ENCODE measurements at regions not wholly inside any gene's neighbourhood (a gene's known extent, or its start where the extent isn't known, plus 50 kb on each side); places are given as distances from the start of the nearest gene placed in this dataset.

DNA sequence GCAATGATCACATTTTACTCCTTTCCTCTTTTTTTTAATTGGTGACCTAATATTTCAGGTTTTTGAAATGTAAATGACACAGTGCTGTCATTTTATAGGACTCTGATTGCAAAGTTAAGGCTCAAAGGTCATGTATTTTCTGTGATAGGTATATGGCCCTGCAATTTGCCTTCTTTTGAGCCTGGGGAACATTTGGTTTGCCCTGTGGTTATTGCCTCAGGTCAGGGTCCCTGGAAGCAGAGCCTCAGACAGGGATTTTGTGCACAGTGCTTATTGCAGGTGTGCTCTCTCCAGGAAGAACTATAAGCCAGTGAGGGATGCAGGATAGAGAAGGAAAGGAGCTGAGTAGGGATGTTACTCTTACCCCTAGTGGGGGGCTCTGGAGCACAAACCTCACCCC is 229.3 kb upstream of the ECI2 start:
- no peak for FAIRE-seq
- H3K4me3 ChIP-seq (replicated peaks in 1 of 3; ENCODE audit: insufficient read depth in 1 of 3, low read depth in 1 of 3, low read length in 3 of 3): no peak overlapping the region
- intact Hi-C loops (cut with micrococcal nuclease) (no loop called here), dilution Hi-C loops (cut with MboI; ENCODE audit: extremely low pct_ligation_motif_present, low sequenced_read_pairs) (no loop called here)
- BruUV-seq (replicated peaks): no TSS peak
- no peaks in the 10 kb centered on the region for H3K36me3 ChIP-seq (ENCODE audit: control insufficient read depth in 2 of 2, extremely low read depth in 1 of 2, insufficient read depth in 2 of 2, low read length in 2 of 2)
- CTCF ChIA-PET: interaction anchor here (1.3 kb wide), 1 partner anchor 13 kb away, joined by 4 read pairs; no protein-coding TSS in a partner anchor
- no peaks in the 10 kb centered on the region for H3K79me2 ChIP-seq (ENCODE audit: control insufficient read depth, insufficient read depth, low read length)
- H3K9ac ChIP-seq (replicated peaks; ENCODE audit: extremely low read depth, insufficient read depth, low read length): no peak overlapping the region
- no peak for DNase-seq (ENCODE audit: low read depth, low spot score)
- H3K27ac ChIP-seq (ENCODE audit: insufficient read depth, low read depth, low read length): no peak overlapping the region
- no peaks in the 10 kb centered on the region for H3K9me3 ChIP-seq (replicated peaks; ENCODE audit: control insufficient read depth, insufficient read depth, low read length)
- H3K27me3 ChIP-seq (ENCODE audit: control insufficient read depth in 2 of 2, insufficient read depth in 2 of 2, low read length in 2 of 2): no peaks in the 10 kb centered on the region
- POLR2A ChIA-PET: interaction anchor here (0.6 kb wide), 1 partner anchor 118 kb away, joined by 5 read pairs; no protein-coding TSS in a partner anchor
- no peak overlapping the region for H3K4me2 ChIP-seq (ENCODE audit: insufficient read depth, low read length)
- H2AFZ ChIP-seq (ENCODE audit: low read depth, low read length): no peak overlapping the region
- H4K20me1 ChIP-seq (replicated peaks; ENCODE audit: control insufficient read depth, extremely low read depth, insufficient read depth, low read length): no peaks in the 10 kb centered on the region
- H3K4me1 ChIP-seq (ENCODE audit: control insufficient read depth, extremely low read depth, insufficient read depth, low read length): no peaks in the 10 kb centered on the region
- TF ChIP-seq, protein P1, sequence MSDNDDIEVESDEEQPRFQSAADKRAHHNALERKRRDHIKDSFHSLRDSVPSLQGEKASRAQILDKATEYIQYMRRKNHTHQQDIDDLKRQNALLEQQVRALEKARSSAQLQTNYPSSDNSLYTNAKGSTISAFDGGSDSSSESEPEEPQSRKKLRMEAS (IDR thresholded peaks at IDR 0.05; ENCODE audit: insufficient read depth, insufficient read length): no peak
- TF ChIP-seq EZH2 (IDR thresholded peaks at IDR 0.05; ENCODE audit: borderline replicate concordance, low read depth, low read length, severe bottlenecking) (no peak), MYC (IDR thresholded peaks at IDR 0.05; ENCODE audit: low read depth, low read length) (no peak), POLR2AphosphoS5 (IDR thresholded peaks at IDR 0.05; ENCODE audit: insufficient read depth, low read depth, low read length) (no peak), POLR2A (IDR thresholded peaks at IDR 0.05; ENCODE audit: low read depth, low read length) (no peak), GATA2 (IDR thresholded peaks at IDR 0.05; ENCODE audit: insufficient read depth, insufficient read length, low read depth, low read length) (no peak), FOS (IDR thresholded peaks at IDR 0.05; ENCODE audit: borderline replicate concordance, insufficient read depth, low read length) (no peak), CTCF (IDR thresholded peaks at IDR 0.05; ENCODE audit: extremely low read depth in 1 of 2, insufficient read depth in 1 of 2, low read depth in 1 of 2, low read length in 2 of 2) (no peak), JUN (IDR thresholded peaks at IDR 0.05; ENCODE audit: borderline replicate concordance, insufficient read depth, insufficient read length, low read depth) (no peak)
- no peaks in the 10 kb centered on the region for H3K9me1 ChIP-seq (replicated peaks; ENCODE audit: control insufficient read depth, extremely low read depth, insufficient read depth, low read length)
